ENCODE measurements at regions not wholly inside any gene's neighbourhood (a gene's known extent, or its start where the extent isn't known, plus 50 kb on each side); places are given as distances from the start of the nearest gene placed in this dataset.

GRCh38 chr1:221888218-221888617 lies 146.3 kb upstream of the DUSP10 start:
- TF ChIP-seq CTCF (IDR thresholded peaks at IDR 0.05), result no peak
- TF ChIP-seq POLR2A (IDR thresholded peaks at IDR 0.05), result no peak

Measured in sigmoid colon (tissue), 3 donors.